AG10803 (cell line): ENCODE measurements at regions not wholly inside any gene's neighbourhood (a gene's known extent, or its start where the extent isn't known, plus 50 kb on each side); places are given as distances from the start of the nearest gene placed in this dataset.
"Not testable (repeated sequence)": the region's sequence is repeated elsewhere in the genome, so short reads cannot be mapped to it uniquely, and the experiment has no call there.

Experiments used
- DNase-seq: peaks from one replicate; pipeline ENCODE4 v3.0.0; 2010; ENCODE audit warnings: low read depth
- H3K4me3 ChIP-seq: 2 replicates; pipeline ENCODE4 v1.5.1; 2011; ENCODE audit warnings: mild to moderate bottlenecking, low read length, control low read depth
- CTCF ChIP-seq: conservative IDR thresholded peaks from 2 replicates; pipeline ENCODE4 v1.5.1; 2011; ENCODE audit warnings: mild to moderate bottlenecking, low read length, control low read depth, inconsistent platforms

GRCh38 chr20:54745780-54746179 is 270.4 kb downstream of the DOK5 start:
- no peak overlapping the region for H3K4me3 ChIP-seq
- TF ChIP-seq CTCF: no peak
- no peak for DNase-seq

GRCh38 chr20:54744097-54744496 is 268.7 kb downstream of the DOK5 start:
- no peak for DNase-seq
- H3K4me3 ChIP-seq: no peak overlapping the region
- TF ChIP-seq CTCF: no peak

- TF ChIP-seq CTCF: no peak
- no peak for DNase-seq
- H3K4me3 ChIP-seq: no peak overlapping the region
These were observed 266.8 kb downstream of the DOK5 start for GRCh38 chr20:54742193-54742592.

- H3K4me3 ChIP-seq: no peak overlapping the region
- no peak for DNase-seq
- no peak for TF ChIP-seq CTCF
These were observed 261.0 kb downstream of the DOK5 start for GRCh38 chr20:54736421-54736820.

GRCh38 chr20:54733687-54734086 is 258.3 kb downstream of the DOK5 start:
- no peak for DNase-seq
- H3K4me3 ChIP-seq: no peak overlapping the region
- TF ChIP-seq CTCF: no peak

GRCh38 chr20:54727490-54727889 is 252.1 kb downstream of the DOK5 start:
- no peak for DNase-seq
- no peak overlapping the region for H3K4me3 ChIP-seq
- TF ChIP-seq CTCF: no peak

- TF ChIP-seq CTCF: no peak
- H3K4me3 ChIP-seq: no peak overlapping the region
- DNase-seq: no peak
These were observed 251.4 kb downstream of the DOK5 start for GRCh38 chr20:54726687-54727300.

GRCh38 chr20:54725266-54725665 is 249.9 kb downstream of the DOK5 start:
- H3K4me3 ChIP-seq, DNase-seq: not testable (repeated sequence)
